ENCODE measurements at regions not wholly inside any gene's neighbourhood (a gene's known extent, or its start where the extent isn't known, plus 50 kb on each side); places are given as distances from the start of the nearest gene placed in this dataset.
"Not testable (repeated sequence)": the region's sequence is repeated elsewhere in the genome, so short reads cannot be mapped to it uniquely, and the experiment has no call there.

- H3K27me3 Mint-ChIP-seq (ENCODE audit: low read depth) = no peaks in the 10 kb centered on the region
- H3K4me1 Mint-ChIP-seq = peaks cover 12% of the 10 kb centered on the region
- H3K36me3 Mint-ChIP-seq (ENCODE audit: low read depth) = no peaks in the 10 kb centered on the region
- no peaks in the 10 kb centered on the region for H3K9me3 Mint-ChIP-seq
- no peak for DNase-seq (ENCODE audit: low read depth, low spot score)
- TF ChIP-seq CTCF (conservative IDR thresholded peaks at IDR 0.05) = no peak
- H3K27ac Mint-ChIP-seq (ENCODE audit: unreplicated experiment) = no peak overlapping the region
- H3K4me3 Mint-ChIP-seq = no peak overlapping the region
These were observed 133.9 kb upstream of the NFIA start for GRCh38 chr1:60948486-60948885.

- H3K9me3 Mint-ChIP-seq = no peaks in the 10 kb centered on the region
- TF ChIP-seq CTCF (conservative IDR thresholded peaks at IDR 0.05) = no peak
- no peak overlapping the region for H3K4me3 Mint-ChIP-seq
- no peaks in the 10 kb centered on the region for H3K27me3 Mint-ChIP-seq (ENCODE audit: low read depth)
- no peaks in the 10 kb centered on the region for H3K36me3 Mint-ChIP-seq (ENCODE audit: low read depth)
- DNase-seq (ENCODE audit: low read depth, low spot score) = no peak
- H3K27ac Mint-ChIP-seq (ENCODE audit: unreplicated experiment) = no peak overlapping the region
- H3K4me1 Mint-ChIP-seq = peaks cover 12% of the 10 kb centered on the region
These were observed 135.0 kb upstream of the NFIA start for GRCh38 chr1:60947367-60947766.

- Mint-ChIP-seq H3K4me1 (peaks cover 6% of the 10 kb centered on the region), H3K4me3 (no peak overlapping the region)
These were observed 139.3 kb upstream of the NFIA start for GRCh38 chr1:60942896-60943638.

DNA sequence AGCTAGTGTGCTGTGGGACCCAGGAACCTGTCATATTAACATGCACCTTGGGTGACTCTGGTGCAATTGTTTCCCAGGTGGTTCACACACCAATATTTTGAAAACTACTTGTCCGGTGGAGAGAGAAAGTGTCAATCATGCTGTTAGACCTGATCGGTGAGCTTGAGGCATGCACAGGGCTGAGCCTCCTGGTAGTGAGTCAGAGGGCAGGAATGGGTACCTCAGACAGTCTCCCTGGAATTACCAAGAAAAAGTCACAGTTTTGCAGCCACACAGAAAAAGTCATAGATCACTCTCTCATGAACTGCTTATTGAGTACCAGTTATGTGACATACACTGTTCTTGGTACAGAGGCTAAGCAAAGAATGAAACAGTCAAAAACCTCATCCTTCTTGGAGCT lies 140.1 kb upstream of the NFIA start:
- Mint-ChIP-seq H3K27ac (ENCODE audit: unreplicated experiment) (no peak overlapping the region), H3K9me3 (no peaks in the 10 kb centered on the region), H3K4me1 (peaks cover 6% of the 10 kb centered on the region), H3K36me3 (ENCODE audit: low read depth) (no peaks in the 10 kb centered on the region), H3K4me3 (no peak overlapping the region), H3K27me3 (ENCODE audit: low read depth) (no peaks in the 10 kb centered on the region)
- TF ChIP-seq CTCF (conservative IDR thresholded peaks at IDR 0.05) = no peak
- DNase-seq (ENCODE audit: low read depth, low spot score) = no peak

More at GRCh38 chr1:60942896-60943638, 139.3 kb upstream of the NFIA start:
- Mint-ChIP-seq H3K27ac (ENCODE audit: unreplicated experiment) (no peak overlapping the region), H3K36me3 (ENCODE audit: low read depth) (no peaks in the 10 kb centered on the region), H3K9me3 (no peaks in the 10 kb centered on the region), H3K27me3 (ENCODE audit: low read depth) (no peaks in the 10 kb centered on the region)
- no peak for DNase-seq (ENCODE audit: low read depth, low spot score)
- no peak for TF ChIP-seq CTCF (conservative IDR thresholded peaks at IDR 0.05)

DNA sequence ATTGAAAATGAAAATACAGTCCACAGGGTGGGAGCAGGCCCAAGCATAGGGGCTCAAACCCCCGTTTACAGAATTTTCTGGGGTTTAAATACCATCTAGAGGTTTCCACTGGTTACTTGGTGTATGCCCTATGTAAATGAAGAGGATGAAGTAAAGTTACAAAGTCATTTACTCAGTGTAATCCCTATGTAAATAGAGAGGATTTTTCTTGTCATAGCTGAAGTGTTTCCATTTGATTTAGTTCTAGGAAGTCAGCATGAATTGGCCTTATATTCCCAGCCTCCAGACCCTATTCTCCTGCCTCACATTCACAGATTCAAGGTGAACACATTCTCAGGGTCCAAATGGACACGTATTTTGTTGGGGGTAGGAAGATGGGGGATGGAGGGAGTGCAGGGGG lies 141.7 kb upstream of the NFIA start:
- H3K27ac Mint-ChIP-seq (ENCODE audit: unreplicated experiment); H3K36me3 Mint-ChIP-seq (ENCODE audit: low read depth); DNase-seq (ENCODE audit: low read depth, low spot score); H3K4me3 Mint-ChIP-seq; H3K27me3 Mint-ChIP-seq (ENCODE audit: low read depth); H3K9me3 Mint-ChIP-seq: not testable (repeated sequence)
- peaks cover 15% of the 10 kb centered on the region for H3K4me1 Mint-ChIP-seq

- Mint-ChIP-seq H3K27ac (ENCODE audit: unreplicated experiment) (no peak overlapping the region), H3K4me3 (no peak overlapping the region), H3K27me3 (ENCODE audit: low read depth) (no peaks in the 10 kb centered on the region), H3K36me3 (ENCODE audit: low read depth) (no peaks in the 10 kb centered on the region), H3K9me3 (no peaks in the 10 kb centered on the region), H3K4me1 (peaks cover 11% of the 10 kb centered on the region)
- no peak for TF ChIP-seq CTCF (conservative IDR thresholded peaks at IDR 0.05)
- DNase-seq (ENCODE audit: low read depth, low spot score) = no peak
These were observed 144.6 kb upstream of the NFIA start for GRCh38 chr1:60937720-60938119.
